ENCODE measurements at regions not wholly inside any gene's neighbourhood (a gene's known extent, or its start where the extent isn't known, plus 50 kb on each side); places are given as distances from the start of the nearest gene placed in this dataset.
A peak's percentile ranks its signal among the peaks of the same experiment; 100 is the strongest.

DNA sequence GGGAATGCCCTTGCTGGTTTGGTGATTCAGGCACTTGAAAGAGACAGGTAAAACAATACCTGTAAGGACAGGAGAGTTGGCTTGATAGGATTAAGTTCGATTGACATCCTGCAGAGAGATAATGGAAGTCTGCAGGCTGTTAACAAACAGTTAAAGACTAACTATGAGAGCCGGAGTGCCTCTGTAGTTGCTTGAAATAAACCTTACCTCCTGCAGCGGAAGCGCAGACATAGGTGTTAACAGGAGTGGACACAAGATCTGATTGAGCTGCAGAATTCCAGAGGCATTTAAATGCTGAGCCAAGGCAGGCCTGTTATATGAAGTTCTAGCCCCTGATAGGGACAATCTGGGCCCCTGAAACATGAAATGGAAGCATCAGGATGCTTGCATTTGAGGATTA is 416.7 kb upstream of the MAOA start:
- no CpG with 5 or more reads among the region's 4 CpGs for WGBS (ENCODE audit: extremely low coverage, insufficient coverage, insufficient read length)
- Histone ChIP-seq H2BK120ac (ENCODE audit: insufficient read depth, low read length, poor library complexity) (no peak overlapping the region), H3K23ac (ENCODE audit: low read length) (no peak overlapping the region)

DNA sequence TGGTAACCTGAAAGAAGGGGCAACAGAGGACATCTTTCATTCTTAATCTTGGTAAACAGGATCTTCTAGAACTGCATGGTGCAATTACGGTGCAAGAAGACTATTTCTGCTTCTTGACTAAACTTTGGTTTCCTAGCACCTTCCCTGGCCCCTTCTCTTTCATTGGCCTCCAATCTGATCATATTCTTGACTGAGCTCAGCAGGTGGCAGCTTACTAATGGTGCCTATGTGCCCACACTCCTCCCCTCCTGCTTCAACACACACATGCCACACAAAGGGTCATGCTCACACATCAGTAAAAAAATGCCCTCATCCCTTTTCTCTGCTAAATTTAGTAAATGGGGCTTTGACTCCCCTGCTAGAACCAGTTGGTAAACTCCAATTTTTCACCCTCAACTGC is 400.5 kb upstream of the MAOA start:
- no peak overlapping the region for H2AK5ac ChIP-seq (ENCODE audit: low read length)
- no peak overlapping the region for H2BK120ac ChIP-seq (ENCODE audit: insufficient read depth, low read length, poor library complexity)
- DNase-seq, result no peak
- no peaks in the 10 kb centered on the region for H3K79me1 ChIP-seq (ENCODE audit: low read length)
- WGBS (ENCODE audit: extremely low coverage, insufficient coverage, insufficient read length), result no CpG with 5 or more reads among the region's 1 CpG
- H2BK5ac ChIP-seq (ENCODE audit: low read depth, low read length, poor library complexity), result no peak overlapping the region
- H4K12ac ChIP-seq (ENCODE audit: low read depth, low read length), result no peak overlapping the region
- no peaks in the 10 kb centered on the region for H3K4me1 ChIP-seq (ENCODE audit: control insufficient read depth in 1 of 2, insufficient read depth in 2 of 2, low read length in 2 of 2)
- H4K91ac ChIP-seq (ENCODE audit: low read depth, low read length), result no peak overlapping the region
- H3K14ac ChIP-seq (ENCODE audit: low read length), result no peak overlapping the region
- no peak overlapping the region for H2BK12ac ChIP-seq (ENCODE audit: low read length)
- no peaks in the 10 kb centered on the region for H3K9me3 ChIP-seq (ENCODE audit: insufficient read depth, low read depth, low read length)
- H3K79me2 ChIP-seq (ENCODE audit: control insufficient read depth, insufficient read depth, low read length, poor library complexity), result no peaks in the 10 kb centered on the region
- H3K27me3 ChIP-seq (ENCODE audit: insufficient read depth, low read length), result no peaks in the 10 kb centered on the region
- H2AFZ ChIP-seq (ENCODE audit: insufficient read depth, low read length, poor library complexity), result no peak overlapping the region
- no peaks in the 10 kb centered on the region for H3K36me3 ChIP-seq (ENCODE audit: control insufficient read depth in 1 of 2, insufficient read depth in 2 of 2, low read length in 2 of 2)
- no peak overlapping the region for H3K4ac ChIP-seq (ENCODE audit: low read depth, low read length)
- H3K4me3 ChIP-seq (ENCODE audit: low read depth, low read length), result no peak overlapping the region
- H3K18ac ChIP-seq (ENCODE audit: low read length), result no peak overlapping the region
- H3K27ac ChIP-seq (ENCODE audit: low read depth, low read length), result no peak overlapping the region
- no peak overlapping the region for H3K4me2 ChIP-seq (ENCODE audit: low read length)
- H3K23ac ChIP-seq (ENCODE audit: low read length), result no peak overlapping the region
- H4K8ac ChIP-seq (ENCODE audit: low read depth, low read length), result no peak overlapping the region
- H3K9ac ChIP-seq (ENCODE audit: low read length), result no peak overlapping the region

More for the DNA sequence above, 416.7 kb upstream of the MAOA start:
- H3K27me3 ChIP-seq (ENCODE audit: insufficient read depth, low read length), result no peaks in the 10 kb centered on the region
- H3K14ac ChIP-seq (ENCODE audit: low read length), result no peak overlapping the region
- no peak overlapping the region for H3K4me3 ChIP-seq (ENCODE audit: low read depth, low read length)
- no peak overlapping the region for H4K91ac ChIP-seq (ENCODE audit: low read depth, low read length)
- no peak overlapping the region for H3K9ac ChIP-seq (ENCODE audit: low read length)
- no peak overlapping the region for H2AK5ac ChIP-seq (ENCODE audit: low read length)
- H2BK12ac ChIP-seq (ENCODE audit: low read length), result no peak overlapping the region
- H2BK5ac ChIP-seq (ENCODE audit: low read depth, low read length, poor library complexity), result no peak overlapping the region
- no peak overlapping the region for H3K27ac ChIP-seq (ENCODE audit: low read depth, low read length)
- H3K79me1 ChIP-seq (ENCODE audit: low read length), result no peaks in the 10 kb centered on the region
- H3K18ac ChIP-seq (ENCODE audit: low read length), result no peak overlapping the region
- no peak overlapping the region for H3K4ac ChIP-seq (ENCODE audit: low read depth, low read length)
- no peaks in the 10 kb centered on the region for H3K4me1 ChIP-seq (ENCODE audit: control insufficient read depth in 1 of 2, insufficient read depth in 2 of 2, low read length in 2 of 2)
- H2AFZ ChIP-seq (ENCODE audit: insufficient read depth, low read length, poor library complexity), result no peak overlapping the region
- H3K36me3 ChIP-seq (ENCODE audit: control insufficient read depth in 1 of 2, insufficient read depth in 2 of 2, low read length in 2 of 2), result no peaks in the 10 kb centered on the region
- H3K4me2 ChIP-seq (ENCODE audit: low read length), result no peak overlapping the region
- H4K8ac ChIP-seq (ENCODE audit: low read depth, low read length), result no peak overlapping the region
- DNase-seq, result no peak
- no peaks in the 10 kb centered on the region for H3K79me2 ChIP-seq (ENCODE audit: control insufficient read depth, insufficient read depth, low read length, poor library complexity)
- no peaks in the 10 kb centered on the region for H3K9me3 ChIP-seq (ENCODE audit: insufficient read depth, low read depth, low read length)
- H4K12ac ChIP-seq (ENCODE audit: low read depth, low read length), result no peak overlapping the region

DNA sequence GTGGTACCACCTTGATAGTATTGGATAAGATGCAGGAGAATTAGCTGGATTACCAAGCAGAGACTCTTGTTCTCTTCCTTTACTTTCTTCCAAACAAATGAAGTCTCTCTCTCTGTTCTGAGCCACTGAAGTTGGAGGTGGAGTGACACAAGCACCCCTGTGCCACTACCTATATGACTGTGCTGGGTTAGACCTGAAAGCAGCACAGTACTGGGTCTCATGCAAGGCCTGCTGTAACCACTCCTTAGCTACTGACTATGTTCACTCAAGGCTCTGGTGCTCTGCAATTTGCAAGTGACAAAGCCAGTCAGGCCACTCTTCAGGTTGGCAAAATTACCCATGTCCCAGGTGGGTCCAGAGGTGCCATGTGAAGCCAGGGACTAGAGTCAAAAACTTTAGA is 389.6 kb upstream of the MAOA start:
- Histone ChIP-seq H4K8ac (ENCODE audit: low read depth, low read length) (no peak overlapping the region), H3K9ac (ENCODE audit: low read length) (no peak overlapping the region), H3K23ac (ENCODE audit: low read length) (no peak overlapping the region), H2AFZ (ENCODE audit: insufficient read depth, low read length, poor library complexity) (no peak overlapping the region), H3K4me3 (ENCODE audit: low read depth, low read length) (no peak overlapping the region), H3K79me1 (ENCODE audit: low read length) (no peaks in the 10 kb centered on the region), H2BK5ac (ENCODE audit: low read depth, low read length, poor library complexity) (no peak overlapping the region), H3K14ac (ENCODE audit: low read length) (no peak overlapping the region), H3K4me2 (ENCODE audit: low read length) (no peak overlapping the region), H3K79me2 (ENCODE audit: control insufficient read depth, insufficient read depth, low read length, poor library complexity) (no peaks in the 10 kb centered on the region), H3K27ac (ENCODE audit: low read depth, low read length) (no peak overlapping the region), H2BK120ac (ENCODE audit: insufficient read depth, low read length, poor library complexity) (no peak overlapping the region), H2BK12ac (ENCODE audit: low read length) (no peak overlapping the region), H3K36me3 (ENCODE audit: control insufficient read depth in 1 of 2, insufficient read depth in 2 of 2, low read length in 2 of 2) (no peaks in the 10 kb centered on the region), H4K12ac (ENCODE audit: low read depth, low read length) (no peak overlapping the region), H3K27me3 (ENCODE audit: insufficient read depth, low read length) (no peaks in the 10 kb centered on the region), H3K4me1 (ENCODE audit: control insufficient read depth in 1 of 2, insufficient read depth in 2 of 2, low read length in 2 of 2) (no peaks in the 10 kb centered on the region), H4K91ac (ENCODE audit: low read depth, low read length) (no peak overlapping the region), H3K18ac (ENCODE audit: low read length) (no peak overlapping the region), H3K9me3 (ENCODE audit: insufficient read depth, low read depth, low read length) (no peaks in the 10 kb centered on the region), H3K4ac (ENCODE audit: low read depth, low read length) (no peak overlapping the region), H2AK5ac (ENCODE audit: low read length) (no peak overlapping the region)
- DNase-seq, result no peak

DNA sequence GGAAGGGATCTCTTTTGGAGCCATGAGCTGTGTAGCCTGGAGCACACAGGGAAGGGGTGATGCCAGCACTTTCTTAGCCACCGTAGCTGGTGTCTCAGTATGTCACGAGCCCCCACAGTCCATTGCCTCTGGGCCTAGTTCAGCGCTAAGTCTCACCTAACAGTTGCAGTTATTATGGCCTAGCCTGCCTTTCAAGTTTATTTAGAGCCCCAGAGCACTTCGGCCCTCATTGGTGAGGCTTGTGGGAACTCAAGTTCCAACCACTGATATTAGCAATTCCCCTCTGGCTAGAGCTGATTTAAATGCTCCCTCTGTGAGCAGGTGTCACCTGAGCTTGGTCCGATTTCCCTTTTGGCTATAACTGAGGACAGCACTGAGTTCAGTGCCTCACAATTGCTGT is 388.4 kb upstream of the MAOA start:
- Histone ChIP-seq H2BK5ac (ENCODE audit: low read depth, low read length, poor library complexity) (no peak overlapping the region), H3K9me3 (ENCODE audit: insufficient read depth, low read depth, low read length) (no peaks in the 10 kb centered on the region), H3K14ac (ENCODE audit: low read length) (no peak overlapping the region), H3K4me2 (ENCODE audit: low read length) (no peak overlapping the region), H4K8ac (ENCODE audit: low read depth, low read length) (no peak overlapping the region), H3K18ac (ENCODE audit: low read length) (no peak overlapping the region), H4K12ac (ENCODE audit: low read depth, low read length) (no peak overlapping the region), H2BK120ac (ENCODE audit: insufficient read depth, low read length, poor library complexity) (no peak overlapping the region), H2BK12ac (ENCODE audit: low read length) (no peak overlapping the region), H3K4me1 (ENCODE audit: control insufficient read depth in 1 of 2, insufficient read depth in 2 of 2, low read length in 2 of 2) (no peaks in the 10 kb centered on the region), H3K27me3 (ENCODE audit: insufficient read depth, low read length) (no peaks in the 10 kb centered on the region), H3K79me1 (ENCODE audit: low read length) (no peaks in the 10 kb centered on the region), H4K91ac (ENCODE audit: low read depth, low read length) (no peak overlapping the region), H3K36me3 (ENCODE audit: control insufficient read depth in 1 of 2, insufficient read depth in 2 of 2, low read length in 2 of 2) (no peaks in the 10 kb centered on the region), H3K79me2 (ENCODE audit: control insufficient read depth, insufficient read depth, low read length, poor library complexity) (no peaks in the 10 kb centered on the region), H3K4ac (ENCODE audit: low read depth, low read length) (no peak overlapping the region), H3K9ac (ENCODE audit: low read length) (no peak overlapping the region), H3K23ac (ENCODE audit: low read length) (no peak overlapping the region), H2AK5ac (ENCODE audit: low read length) (no peak overlapping the region), H3K4me3 (ENCODE audit: low read depth, low read length) (no peak overlapping the region), H3K27ac (ENCODE audit: low read depth, low read length) (no peak overlapping the region), H2AFZ (ENCODE audit: insufficient read depth, low read length, poor library complexity) (no peak overlapping the region)
- peak in 1 of 2 donors; percentile 3 for DNase-seq
- no CpG with 5 or more reads among the region's 5 CpGs for WGBS (ENCODE audit: extremely low coverage, insufficient coverage, insufficient read length)

DNA sequence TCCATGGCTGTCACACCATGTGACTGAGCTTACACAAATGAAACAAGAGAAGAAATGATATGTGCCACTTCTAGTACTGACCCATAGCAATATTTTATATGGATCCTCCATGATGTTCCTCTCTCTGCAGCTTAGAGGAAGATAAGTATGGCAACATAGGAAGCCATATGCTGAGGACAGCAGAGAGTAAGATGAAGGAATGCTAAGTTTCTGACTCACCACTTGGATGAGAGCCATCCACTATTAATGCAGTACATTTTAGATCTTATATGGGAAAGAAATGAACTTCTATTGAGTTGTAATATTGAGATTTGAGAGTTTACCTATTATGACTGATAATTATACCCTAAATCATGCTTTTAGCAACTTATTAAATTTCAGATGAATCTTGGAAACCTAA is 386.9 kb upstream of the MAOA start:
- no peak overlapping the region for H4K91ac ChIP-seq (ENCODE audit: low read depth, low read length)
- no peak overlapping the region for H3K9ac ChIP-seq (ENCODE audit: low read length)
- H4K12ac ChIP-seq (ENCODE audit: low read depth, low read length), result no peak overlapping the region
- no peaks in the 10 kb centered on the region for H3K27me3 ChIP-seq (ENCODE audit: insufficient read depth, low read length)
- no peak overlapping the region for H3K4ac ChIP-seq (ENCODE audit: low read depth, low read length)
- H3K4me2 ChIP-seq (ENCODE audit: low read length), result no peak overlapping the region
- H3K4me1 ChIP-seq (ENCODE audit: control insufficient read depth in 1 of 2, insufficient read depth in 2 of 2, low read length in 2 of 2), result no peaks in the 10 kb centered on the region
- H3K79me1 ChIP-seq (ENCODE audit: low read length), result no peaks in the 10 kb centered on the region
- H3K4me3 ChIP-seq (ENCODE audit: low read depth, low read length), result no peak overlapping the region
- no peak overlapping the region for H3K14ac ChIP-seq (ENCODE audit: low read length)
- H3K9me3 ChIP-seq (ENCODE audit: insufficient read depth, low read depth, low read length), result no peaks in the 10 kb centered on the region
- H3K23ac ChIP-seq (ENCODE audit: low read length), result no peak overlapping the region
- DNase-seq, result no peak
- no peak overlapping the region for H3K18ac ChIP-seq (ENCODE audit: low read length)
- H3K79me2 ChIP-seq (ENCODE audit: control insufficient read depth, insufficient read depth, low read length, poor library complexity), result no peaks in the 10 kb centered on the region
- H2AFZ ChIP-seq (ENCODE audit: insufficient read depth, low read length, poor library complexity), result no peak overlapping the region
- no peaks in the 10 kb centered on the region for H3K36me3 ChIP-seq (ENCODE audit: control insufficient read depth in 1 of 2, insufficient read depth in 2 of 2, low read length in 2 of 2)
- H2AK5ac ChIP-seq (ENCODE audit: low read length), result no peak overlapping the region
- H3K27ac ChIP-seq (ENCODE audit: low read depth, low read length), result no peak overlapping the region
- H4K8ac ChIP-seq (ENCODE audit: low read depth, low read length), result no peak overlapping the region
- no peak overlapping the region for H2BK5ac ChIP-seq (ENCODE audit: low read depth, low read length, poor library complexity)
- H2BK12ac ChIP-seq (ENCODE audit: low read length), result no peak overlapping the region
- H2BK120ac ChIP-seq (ENCODE audit: insufficient read depth, low read length, poor library complexity), result no peak overlapping the region

Measured in trophoblast cell (in vitro differentiated cells and primary cell).